Fibroblast of skin of scalp (primary cell): ENCODE measurements at regions not wholly inside any gene's neighbourhood (a gene's known extent, or its start where the extent isn't known, plus 50 kb on each side); places are given as distances from the start of the nearest gene placed in this dataset.
"Not testable (repeated sequence)": the region's sequence is repeated elsewhere in the genome, so short reads cannot be mapped to it uniquely, and the experiment has no call there.

ENCODE experiments used
- DNase-seq: peaks from one replicate; pipeline ENCODE4 v3.0.0-alpha.2; 2013

DNA sequence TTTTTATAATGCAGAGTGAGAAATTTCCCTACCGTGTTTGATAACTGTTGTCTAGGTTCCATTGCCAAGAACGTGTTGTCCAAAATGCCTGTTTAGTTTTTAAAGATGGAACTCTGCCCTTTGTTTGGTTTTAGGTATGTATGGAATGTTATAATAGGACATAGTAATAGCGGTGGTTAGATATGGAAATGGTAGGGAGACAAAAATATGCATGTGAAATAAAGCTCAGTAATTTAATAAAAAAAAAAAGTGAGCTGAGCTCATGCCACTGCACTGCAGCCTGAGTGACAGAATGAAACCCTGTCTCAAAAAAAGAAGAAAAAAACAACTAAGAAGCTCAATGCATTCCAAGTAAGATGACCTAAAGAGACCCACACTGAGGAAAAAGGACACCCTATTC is 72.9 kb downstream of the ZNF783 start:
- peak; percentile 24 for DNase-seq

DNA sequence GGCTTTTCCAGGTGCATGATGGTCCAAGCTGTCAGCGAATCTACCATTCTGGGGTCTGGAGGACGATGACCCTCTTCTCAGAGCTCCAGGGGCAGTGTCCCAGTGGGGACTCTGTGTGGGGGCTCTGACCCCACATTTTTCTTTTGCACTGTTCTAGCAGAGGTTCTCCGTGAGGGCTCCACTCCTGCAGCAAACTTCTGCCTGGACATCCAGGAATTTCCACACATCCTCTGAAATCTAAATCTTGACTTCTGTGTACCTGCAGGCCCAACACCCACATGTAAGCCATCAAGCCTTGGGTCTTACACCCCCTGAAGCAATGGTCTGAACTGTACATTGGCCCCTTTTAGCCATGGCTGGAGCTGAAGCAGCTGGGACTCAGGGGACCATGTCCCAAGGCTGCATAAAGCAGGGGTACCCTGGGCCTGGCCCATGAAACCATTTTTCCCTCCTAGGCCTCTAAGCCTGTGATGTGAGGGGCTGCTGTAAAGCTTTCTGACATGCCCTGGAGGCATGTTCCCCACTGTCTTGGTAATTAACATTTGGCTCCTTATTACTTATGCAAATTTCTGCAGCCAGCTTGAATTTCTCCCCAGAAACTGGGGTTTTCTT is 86.9 kb downstream of the ZNF783 start:
- no peak for DNase-seq

DNA sequence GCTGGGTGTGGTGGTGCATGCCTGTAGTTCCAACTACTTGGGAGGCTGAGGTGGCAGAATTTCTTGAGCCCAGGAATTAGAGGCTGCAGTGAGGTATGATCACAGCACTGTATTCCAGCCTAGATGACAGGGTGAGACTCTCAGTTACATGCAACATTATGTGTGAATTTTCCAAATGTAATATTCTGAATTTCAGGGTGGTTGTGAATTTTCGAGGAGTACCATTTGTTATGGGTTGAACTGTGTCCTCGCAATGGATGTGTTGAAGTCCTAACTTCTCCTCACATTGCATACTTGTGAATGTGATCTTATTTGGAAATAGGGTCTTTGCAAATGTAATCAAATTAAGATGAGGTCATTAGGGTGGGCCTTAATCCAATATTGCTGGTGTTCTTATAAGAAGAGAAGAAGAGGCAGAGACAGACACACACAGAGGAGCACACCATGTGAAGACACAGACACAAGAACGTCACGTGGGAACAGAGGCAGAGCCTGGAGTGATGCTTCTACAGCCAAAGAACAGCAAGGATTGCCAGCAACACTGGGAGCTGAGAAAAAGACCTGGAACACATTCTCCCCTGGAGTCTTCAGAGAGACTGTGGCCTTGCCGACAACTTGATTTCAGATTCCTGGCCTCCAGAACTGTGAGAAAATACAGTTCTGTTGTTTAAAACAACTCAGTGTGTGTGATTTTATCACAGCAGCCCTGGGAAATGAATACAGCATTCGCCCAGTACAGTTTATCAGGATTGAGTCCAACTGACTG is 91.9 kb downstream of the ZNF783 start:
- no peak for DNase-seq

DNA sequence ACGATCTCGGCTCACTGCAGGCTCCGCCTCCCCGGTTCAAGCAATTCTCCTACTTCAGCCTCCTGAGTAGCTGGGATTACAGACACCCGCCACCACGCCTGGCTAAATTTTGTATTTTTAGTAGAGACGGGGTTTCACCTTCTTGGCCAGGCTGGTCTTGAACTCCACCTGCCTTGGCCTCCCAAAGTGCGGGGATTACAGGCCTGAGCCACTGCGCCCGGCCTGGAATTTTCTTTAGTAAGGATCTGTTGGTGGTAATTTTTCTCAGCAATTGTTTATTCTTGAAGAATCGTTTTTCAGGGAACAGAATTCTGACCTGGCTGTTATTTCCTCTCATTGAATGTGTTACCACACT is 93.0 kb downstream of the ZNF783 start:
- DNase-seq, result not testable (repeated sequence)

DNA sequence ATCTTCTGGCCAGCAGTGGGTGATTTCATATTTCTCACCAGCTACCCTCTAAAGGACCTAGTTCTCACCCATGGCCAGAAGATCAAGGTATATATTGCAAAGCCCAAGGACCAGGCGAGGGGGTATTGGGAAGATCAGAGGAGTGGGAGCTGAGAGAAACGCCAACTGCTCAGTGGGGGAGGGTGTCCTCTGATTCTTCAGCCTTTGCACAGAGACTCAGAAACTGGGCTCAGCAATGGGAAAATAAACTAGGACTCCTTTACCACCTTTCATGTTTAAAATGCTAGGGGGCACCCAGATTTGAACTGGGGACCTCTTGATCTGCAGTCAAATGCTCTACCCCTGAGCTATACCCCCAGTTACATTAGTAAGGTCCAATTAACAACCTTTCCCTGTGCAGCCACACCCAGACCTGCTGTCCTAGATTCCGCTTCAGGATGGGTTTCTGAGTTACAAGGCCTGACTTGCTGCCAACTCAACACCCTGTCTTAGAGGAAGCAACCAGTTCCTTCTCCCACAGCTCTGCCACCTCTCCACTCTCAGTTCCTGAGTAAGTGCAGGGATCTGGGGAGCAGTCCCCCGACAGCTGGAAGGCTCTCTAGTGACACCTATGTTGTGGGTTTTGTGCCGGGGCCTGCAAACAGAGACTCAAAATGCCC is 93.5 kb downstream of the ZNF783 start:
- DNase-seq, result no peak

DNA sequence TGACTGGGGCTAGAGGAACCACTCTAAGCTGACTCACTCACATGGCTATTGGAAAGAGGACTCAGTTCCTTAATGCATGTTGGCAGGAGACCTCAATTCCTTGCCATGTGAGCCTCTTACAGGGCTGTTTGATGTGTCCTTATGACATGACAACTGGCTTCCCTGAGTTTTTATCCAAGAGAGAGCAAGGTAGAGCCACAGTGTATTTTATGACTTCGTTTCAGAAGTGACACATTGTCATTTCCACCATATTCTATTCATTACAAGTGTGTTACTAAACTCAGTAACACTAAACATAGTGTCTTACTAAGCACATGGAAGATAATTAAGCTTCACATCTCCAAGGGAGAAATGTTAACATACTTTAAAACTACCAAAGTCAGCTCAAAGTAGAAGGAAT is 98.2 kb downstream of the ZNF777 start:
- DNase-seq, result no peak

DNA sequence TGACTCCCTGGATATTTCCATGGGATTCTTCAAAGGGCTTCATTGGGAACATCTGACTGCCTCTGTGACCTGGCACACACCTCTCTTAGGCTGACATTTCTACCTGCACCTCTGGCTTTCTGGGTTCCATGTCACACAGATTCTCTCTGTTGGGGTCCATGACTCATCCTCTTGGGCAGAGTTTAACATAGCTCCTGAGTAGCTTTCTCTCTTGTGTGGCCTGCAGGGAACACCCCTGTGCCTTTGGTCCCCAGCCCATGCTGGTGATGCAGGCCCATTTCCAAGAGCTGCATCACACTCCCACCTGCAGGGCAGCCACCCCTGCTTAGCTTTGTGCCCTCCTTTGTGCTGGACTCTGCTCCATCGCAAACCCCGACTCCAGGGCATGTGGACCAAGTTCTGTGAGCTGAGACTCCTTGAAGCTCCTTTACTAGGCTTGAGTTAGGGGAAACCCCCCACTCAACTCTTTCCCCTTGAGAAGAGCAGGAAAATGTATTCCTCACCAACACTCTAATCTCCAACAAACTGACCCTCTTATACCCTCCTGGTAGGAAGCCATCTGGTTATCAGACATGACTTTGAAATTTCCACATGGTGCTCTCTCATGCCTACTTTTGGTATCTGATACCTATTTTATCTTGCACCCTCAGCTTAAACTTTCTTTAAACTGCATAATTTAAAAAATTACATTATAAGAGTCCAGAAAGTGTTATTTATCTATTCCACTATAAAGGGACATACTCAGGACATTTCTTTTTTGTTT is 93.3 kb downstream of the ZNF777 start:
- DNase-seq, result no peak

DNA sequence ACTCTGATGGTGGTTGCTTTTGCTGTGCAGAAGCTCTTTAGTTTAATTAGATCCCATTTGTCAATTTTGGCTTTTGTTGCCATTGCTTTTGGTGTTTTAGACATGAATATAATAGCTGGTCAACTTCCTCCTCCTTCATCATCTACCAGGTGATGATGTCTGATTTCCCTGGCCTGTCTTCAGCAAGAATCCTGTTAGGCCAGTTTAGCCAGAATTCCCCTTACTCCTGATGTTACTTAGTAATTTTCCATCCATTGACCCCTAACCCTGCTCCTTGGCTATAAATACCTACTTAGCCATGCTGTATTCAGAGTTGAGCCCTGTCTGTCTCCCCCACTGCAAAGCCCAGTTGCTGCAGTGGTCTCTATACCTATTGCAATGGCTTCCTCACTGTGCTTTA is 91.4 kb downstream of the ZNF777 start:
- DNase-seq, result no peak

DNA sequence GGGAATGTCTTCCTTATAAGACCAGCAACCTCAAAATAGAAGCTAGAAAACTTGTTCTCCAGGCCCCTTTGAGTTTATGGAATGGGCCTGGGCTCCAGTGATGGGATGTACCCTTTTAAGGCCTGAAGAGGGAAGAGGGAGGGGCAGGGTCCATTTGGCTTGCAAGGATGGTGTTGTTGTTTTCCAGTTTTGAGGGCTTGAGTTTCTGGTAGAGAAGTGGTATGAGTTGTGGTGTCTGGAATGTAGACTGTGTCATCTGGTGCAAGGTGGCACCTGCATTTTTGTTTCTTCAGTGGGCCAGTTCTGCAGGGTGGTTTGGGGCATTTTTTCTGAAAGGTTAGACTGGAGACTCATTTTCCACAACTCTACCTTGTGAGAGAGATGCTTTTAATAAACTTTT is 90.1 kb downstream of the ZNF777 start:
- no peak for DNase-seq

DNA sequence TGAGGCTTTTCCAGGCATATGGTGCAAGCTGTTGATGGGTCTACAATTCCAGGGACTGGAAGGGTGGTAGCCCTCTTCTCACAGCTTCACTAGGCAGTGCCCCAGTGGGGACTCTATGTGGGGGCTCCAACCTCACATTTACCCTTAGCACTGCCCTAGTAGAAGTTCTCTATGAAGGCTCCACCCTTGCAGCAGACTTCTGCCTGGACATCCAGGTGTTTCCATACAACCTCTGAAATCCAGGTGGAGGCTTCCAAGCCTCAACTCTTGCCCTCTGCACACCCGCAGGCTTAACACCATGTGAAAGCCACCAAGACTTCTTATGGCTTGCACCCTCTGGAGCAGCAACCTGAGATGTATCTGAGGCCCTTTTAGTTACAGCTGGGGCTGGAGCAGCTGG is 87.8 kb downstream of the ZNF777 start:
- DNase-seq, result no peak

DNA sequence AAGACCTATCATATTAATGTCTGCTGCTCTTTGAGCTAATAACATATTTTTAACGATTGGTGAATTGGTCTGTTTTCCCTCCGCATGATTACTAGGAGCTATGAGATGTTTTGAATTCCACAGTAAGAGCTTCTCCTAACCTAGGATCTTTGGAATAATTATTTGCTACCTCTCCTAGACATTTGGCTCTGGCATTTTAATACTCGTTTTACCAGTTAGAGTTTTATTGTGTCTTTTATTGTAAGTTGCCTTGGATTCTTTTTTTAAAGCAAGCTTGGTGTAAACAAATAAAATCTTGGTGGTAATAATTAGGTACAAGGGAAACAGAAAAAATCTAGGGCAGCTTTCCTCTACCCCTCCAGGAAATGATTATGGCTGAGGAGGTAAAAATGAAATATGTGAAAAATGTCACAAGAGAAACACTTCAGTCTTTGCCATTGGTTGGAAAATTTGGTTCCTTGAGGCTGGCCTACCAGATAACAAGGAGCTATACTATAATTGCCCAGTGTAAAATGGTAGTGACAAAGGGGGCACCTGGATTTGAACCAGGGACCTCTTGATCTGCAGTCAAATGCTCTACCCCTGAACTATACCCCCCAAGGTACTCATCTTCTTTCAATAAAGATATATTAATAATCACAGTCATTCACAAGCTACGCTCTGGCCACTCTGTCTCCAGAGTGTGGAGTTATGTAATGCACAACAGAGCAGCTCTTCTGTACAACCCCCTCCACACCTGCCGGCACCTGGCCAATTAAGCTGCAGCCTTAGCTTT is 85.4 kb downstream of the ZNF777 start:
- no peak for DNase-seq

DNA sequence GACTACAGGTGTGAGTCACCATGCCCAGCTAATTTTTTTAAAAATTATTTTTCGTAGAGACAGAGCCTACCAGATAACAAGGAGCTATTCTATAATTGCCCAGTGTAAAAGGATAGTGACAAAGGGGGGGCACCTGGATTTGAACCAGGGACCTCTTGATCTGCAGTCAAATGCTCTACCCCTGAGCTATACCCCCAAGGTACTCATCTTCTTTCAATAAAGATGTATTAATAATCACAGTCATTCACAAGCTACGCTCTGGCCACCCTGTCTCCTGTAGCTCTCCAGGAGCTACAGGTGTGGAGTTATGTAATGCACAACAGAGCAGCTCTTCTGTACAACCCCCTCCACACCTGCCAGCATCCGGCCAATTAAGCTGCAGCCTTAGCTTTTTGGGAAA is 83.5 kb downstream of the ZNF777 start:
- DNase-seq, result no peak

DNA sequence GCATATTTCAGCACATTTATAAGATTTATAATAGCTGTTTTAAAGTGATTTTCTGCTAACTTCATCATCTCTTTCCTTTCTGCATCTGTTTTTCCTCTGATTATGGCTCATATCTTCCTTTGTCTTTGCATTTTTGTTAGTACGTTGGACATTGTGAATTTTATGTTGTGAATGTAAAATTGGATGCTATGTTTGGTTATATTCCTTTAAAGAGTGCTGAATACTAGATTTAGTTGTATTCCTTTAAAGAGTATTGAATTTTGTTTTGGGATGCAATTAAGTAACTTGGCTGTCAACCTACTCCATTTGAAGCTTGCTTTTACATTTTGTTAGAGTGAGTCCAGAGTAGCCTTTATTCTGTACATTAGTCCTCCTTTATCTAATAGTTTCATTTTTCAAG is 81.2 kb downstream of the ZNF777 start:
- no peak for DNase-seq

DNA sequence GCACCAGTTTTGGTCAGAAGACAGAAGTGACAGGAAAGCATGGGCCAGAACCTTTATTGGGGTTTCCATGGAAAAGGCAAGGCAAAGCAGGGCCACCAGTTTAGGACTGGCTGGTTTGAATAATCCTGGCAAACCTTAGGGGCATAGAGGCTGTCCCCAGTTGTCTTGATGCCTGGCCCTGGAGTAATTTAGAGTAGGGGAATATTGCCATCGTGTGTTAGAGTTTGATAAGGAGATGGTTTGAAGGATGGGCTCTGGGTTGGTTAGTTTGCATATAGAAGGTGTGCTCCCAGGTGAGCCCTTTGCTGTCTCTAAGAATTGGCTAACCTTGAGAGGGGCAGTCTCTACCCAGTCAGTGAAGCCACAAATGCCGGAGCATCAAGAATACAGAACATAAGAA is 79.6 kb downstream of the ZNF777 start:
- no peak for DNase-seq
